Prostate gland (tissue), 2 donors: ENCODE measurements at regions not wholly inside any gene's neighbourhood (a gene's known extent, or its start where the extent isn't known, plus 50 kb on each side); places are given as distances from the start of the nearest gene placed in this dataset.

Experiments used
- POLR2A ChIP-seq: fragments of 450-650 bp; IDR thresholded peaks from one replicate; pipeline ENCODE4 v1.6.1; 2016; ENCODE audit warnings: antibody characterized with exemption, mild to moderate bottlenecking
- POLR2AphosphoS5 ChIP-seq: sonication (generic); formaldehyde crosslinking; IDR thresholded peaks from one replicate; pipeline ENCODE4 v1.6.1; 2017; ENCODE audit warnings: antibody characterized with exemption
- TF ChIP-seq, protein P1 (sequence below), 4 experiments: fragments of 200-600 bp in 2 of 4; fragments of 450-650 bp in 2 of 4; sonication (generic) in 2 of 4; IDR thresholded peaks; 1 replicate in 3 of 4; 2 replicates in 1 of 4; pipeline ENCODE4 v1.5.1; 2016 to 2019; ENCODE audit warnings: antibody characterized with exemption in 4 of 4, mild to moderate bottlenecking in 2 of 4, moderate library complexity in 2 of 4

DNA sequence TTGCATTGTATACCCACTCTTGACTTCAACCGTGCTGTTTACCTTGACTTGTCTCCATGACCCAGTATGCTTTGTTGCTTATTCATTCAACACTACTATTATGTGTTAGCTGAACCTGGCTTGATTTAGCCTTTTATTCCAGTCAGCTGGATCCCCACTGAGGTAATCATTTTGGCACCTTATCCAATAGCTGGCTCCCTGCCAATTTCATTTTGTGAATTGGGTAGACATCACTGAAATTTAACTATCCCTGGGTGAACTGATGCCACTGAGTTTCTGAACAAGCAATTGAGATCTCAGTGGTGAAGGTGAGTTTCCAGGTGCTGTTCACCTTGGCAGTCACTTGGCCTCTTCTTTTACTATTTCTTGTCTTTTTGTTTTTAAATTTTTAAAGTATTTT is 584.3 kb downstream of the ADCYAP1 start:
- no peak for TF ChIP-seq POLR2A
- TF ChIP-seq, protein P1, sequence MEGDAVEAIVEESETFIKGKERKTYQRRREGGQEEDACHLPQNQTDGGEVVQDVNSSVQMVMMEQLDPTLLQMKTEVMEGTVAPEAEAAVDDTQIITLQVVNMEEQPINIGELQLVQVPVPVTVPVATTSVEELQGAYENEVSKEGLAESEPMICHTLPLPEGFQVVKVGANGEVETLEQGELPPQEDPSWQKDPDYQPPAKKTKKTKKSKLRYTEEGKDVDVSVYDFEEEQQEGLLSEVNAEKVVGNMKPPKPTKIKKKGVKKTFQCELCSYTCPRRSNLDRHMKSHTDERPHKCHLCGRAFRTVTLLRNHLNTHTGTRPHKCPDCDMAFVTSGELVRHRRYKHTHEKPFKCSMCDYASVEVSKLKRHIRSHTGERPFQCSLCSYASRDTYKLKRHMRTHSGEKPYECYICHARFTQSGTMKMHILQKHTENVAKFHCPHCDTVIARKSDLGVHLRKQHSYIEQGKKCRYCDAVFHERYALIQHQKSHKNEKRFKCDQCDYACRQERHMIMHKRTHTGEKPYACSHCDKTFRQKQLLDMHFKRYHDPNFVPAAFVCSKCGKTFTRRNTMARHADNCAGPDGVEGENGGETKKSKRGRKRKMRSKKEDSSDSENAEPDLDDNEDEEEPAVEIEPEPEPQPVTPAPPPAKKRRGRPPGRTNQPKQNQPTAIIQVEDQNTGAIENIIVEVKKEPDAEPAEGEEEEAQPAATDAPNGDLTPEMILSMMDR (IDR thresholded peaks at IDR 0.05), result no peak
- no peak for TF ChIP-seq POLR2AphosphoS5
